ENCODE measurements at regions not wholly inside any gene's neighbourhood (a gene's known extent, or its start where the extent isn't known, plus 50 kb on each side); places are given as distances from the start of the nearest gene placed in this dataset.

DNA sequence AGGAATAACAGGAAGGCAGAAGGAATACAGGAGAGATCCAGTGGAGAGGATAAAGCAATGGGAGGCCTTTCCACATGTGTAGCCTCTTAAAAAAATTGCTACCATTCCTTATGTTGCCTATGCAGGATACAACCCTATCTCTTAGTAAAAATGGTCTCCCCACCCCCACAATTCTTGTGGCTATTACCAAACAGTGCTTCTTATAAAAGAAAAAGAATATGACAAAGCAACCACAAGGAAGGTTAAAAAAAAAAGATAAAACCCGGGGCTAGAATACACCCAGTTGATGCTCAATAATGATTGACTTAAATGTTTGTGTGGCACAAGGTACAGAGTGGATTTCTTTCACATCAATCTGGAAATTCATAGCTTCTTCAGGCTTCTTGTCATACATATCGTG is 250.9 kb downstream of the HIVEP2 start:
- H3K27me3 Mint-ChIP-seq, result no peaks in the 10 kb centered on the region
- no peaks in the 10 kb centered on the region for H3K9me3 Mint-ChIP-seq
- H3K27ac Mint-ChIP-seq, result no peak overlapping the region
- peaks cover 11% of the 10 kb centered on the region for H3K4me1 Mint-ChIP-seq
- no peak for DNase-seq (ENCODE audit: low spot score in 2 of 2)
- no peaks in the 10 kb centered on the region for H3K36me3 Mint-ChIP-seq
- no peak overlapping the region for H3K4me3 Mint-ChIP-seq
- ATAC-seq (ENCODE audit: low read depth), result no peak

DNA sequence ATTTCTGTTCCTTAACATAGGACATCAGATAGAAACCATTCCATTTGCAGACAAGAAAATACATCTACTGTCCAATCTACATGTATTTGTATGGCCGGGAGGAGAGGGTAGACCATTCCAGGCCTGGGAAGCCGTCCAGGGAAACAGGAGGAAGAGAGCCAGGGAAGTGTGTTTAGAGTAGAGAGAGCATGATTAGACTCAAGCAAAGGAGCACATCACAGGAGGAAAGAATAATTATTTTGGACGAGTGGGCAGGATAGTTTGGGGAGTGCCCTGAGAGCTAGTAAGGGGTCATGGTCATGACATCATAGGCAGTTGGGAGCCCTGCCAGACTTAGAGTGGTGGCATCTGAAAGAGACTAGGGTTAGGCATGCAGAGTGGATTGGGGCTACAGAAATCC is 250.0 kb downstream of the HIVEP2 start:
- ATAC-seq (ENCODE audit: low read depth), result no peak
- Mint-ChIP-seq H3K4me3 (no peak overlapping the region), H3K9me3 (no peaks in the 10 kb centered on the region), H3K27me3 (no peaks in the 10 kb centered on the region), H3K27ac (no peak overlapping the region), H3K4me1 (peaks cover 18% of the 10 kb centered on the region), H3K36me3 (no peaks in the 10 kb centered on the region)
- DNase-seq (ENCODE audit: low spot score in 2 of 2), result no peak

- no peaks in the 10 kb centered on the region for H3K9me3 Mint-ChIP-seq
- DNase-seq (ENCODE audit: low spot score in 2 of 2) (no peak), ATAC-seq (ENCODE audit: low read depth) (no peak)
- H3K4me3 Mint-ChIP-seq, result no peak overlapping the region
- peaks cover 21% of the 10 kb centered on the region for H3K4me1 Mint-ChIP-seq
- no peaks in the 10 kb centered on the region for H3K36me3 Mint-ChIP-seq
- H3K27me3 Mint-ChIP-seq, result no peaks in the 10 kb centered on the region
- H3K27ac Mint-ChIP-seq, result no peak overlapping the region
Measured at GRCh38 chr6:142696123-142697000, 248.6 kb downstream of the HIVEP2 start.

DNA sequence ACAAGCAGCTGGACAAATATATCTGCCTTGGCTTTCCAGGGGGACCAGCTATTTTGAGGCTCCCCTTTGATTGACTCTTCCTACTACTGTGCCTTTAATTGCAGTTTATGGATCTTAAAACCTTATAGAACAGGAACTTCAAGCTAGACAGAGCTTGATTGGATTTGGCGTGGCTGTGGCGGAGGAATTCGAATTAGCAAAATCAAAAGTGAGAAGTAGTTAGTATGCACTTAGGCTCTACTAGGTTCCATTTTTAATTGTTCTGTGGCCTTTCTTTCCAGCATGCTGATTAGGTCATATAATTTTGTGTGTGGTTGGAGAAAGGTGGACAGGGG is 248.0 kb downstream of the HIVEP2 start:
- H3K4me3 Mint-ChIP-seq, result no peak overlapping the region
- no peaks in the 10 kb centered on the region for H3K9me3 Mint-ChIP-seq
- no peak for ATAC-seq (ENCODE audit: low read depth)
- H3K27ac Mint-ChIP-seq, result no peak overlapping the region
- H3K27me3 Mint-ChIP-seq, result no peaks in the 10 kb centered on the region
- H3K4me1 Mint-ChIP-seq, result peaks cover 21% of the 10 kb centered on the region
- DNase-seq (ENCODE audit: low spot score in 2 of 2), result no peak
- H3K36me3 Mint-ChIP-seq, result no peaks in the 10 kb centered on the region

DNA sequence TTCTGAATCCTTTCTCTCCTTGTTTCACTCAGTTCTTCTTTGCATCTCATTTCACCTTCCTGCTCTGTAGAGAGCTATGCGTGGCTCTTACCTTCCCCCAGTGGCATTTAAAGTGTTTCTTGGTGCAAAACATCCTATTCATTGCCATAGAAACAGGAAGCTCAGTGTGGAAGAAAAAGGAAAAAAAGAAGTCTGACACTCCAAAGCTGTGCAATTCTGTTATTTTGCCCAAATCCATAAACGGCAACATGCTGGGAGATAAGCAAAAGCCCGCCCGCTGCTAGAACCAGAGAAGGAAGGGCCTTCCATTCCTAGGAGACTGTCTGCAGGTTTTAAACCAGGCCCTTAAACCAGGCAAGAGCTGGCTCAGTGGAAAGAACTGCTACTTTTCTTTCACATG is 247.1 kb downstream of the HIVEP2 start:
- Mint-ChIP-seq H3K9me3 (no peaks in the 10 kb centered on the region), H3K36me3 (no peaks in the 10 kb centered on the region), H3K27me3 (no peaks in the 10 kb centered on the region), H3K27ac (no peak overlapping the region), H3K4me1 (peaks cover 26% of the 10 kb centered on the region), H3K4me3 (no peak overlapping the region)
- ATAC-seq (ENCODE audit: low read depth), result no peak
- DNase-seq (ENCODE audit: low spot score in 2 of 2), result no peak

GRCh38 chr6:142698751-142699150 is 246.2 kb downstream of the HIVEP2 start:
- Mint-ChIP-seq H3K27me3 (no peaks in the 10 kb centered on the region), H3K4me3 (no peak overlapping the region), H3K27ac (no peak overlapping the region), H3K36me3 (no peaks in the 10 kb centered on the region), H3K9me3 (no peaks in the 10 kb centered on the region), H3K4me1 (peaks cover 25% of the 10 kb centered on the region)
- ATAC-seq (ENCODE audit: low read depth) (no peak), DNase-seq (ENCODE audit: low spot score in 2 of 2) (no peak)

DNA sequence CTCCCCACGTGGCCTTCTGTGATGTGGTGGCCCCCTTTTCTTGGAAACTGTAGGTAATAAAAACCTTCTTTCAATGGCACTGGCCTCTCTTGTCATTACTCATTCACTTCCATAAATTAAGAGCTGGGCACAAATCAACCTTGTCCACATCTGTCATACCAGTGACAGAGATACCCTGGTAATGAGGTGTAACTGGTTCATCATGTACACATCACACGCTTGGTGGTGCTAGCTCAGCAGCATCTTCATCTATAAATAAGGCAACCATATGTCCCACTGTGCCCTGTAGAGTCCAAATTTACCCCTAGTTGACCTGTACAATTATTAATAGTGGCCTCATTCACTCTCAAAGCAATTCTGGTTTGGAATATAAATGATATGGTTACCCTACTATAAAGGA is 245.6 kb downstream of the HIVEP2 start:
- H3K27ac Mint-ChIP-seq, result peak overlapping the region; percentile 4
- ATAC-seq (ENCODE audit: low read depth), result no peak

DNA sequence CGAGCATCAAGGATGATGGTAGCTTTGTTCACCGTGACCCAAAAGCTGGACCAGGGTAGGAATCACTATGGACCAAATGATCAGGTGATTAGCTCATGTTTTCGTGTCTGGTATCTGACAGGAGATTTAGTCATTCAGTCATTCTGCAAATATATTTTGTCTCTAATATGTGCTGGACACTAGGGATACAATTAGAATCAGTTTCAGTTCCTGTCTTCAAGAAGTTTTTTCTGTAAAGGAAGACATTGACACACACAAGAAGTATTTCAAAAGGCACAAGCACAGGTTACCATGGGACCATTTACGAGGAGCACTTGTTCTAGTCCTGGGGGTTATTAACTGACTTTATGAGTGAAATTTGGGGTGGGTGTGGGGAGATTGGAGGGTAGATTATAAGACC is 244.9 kb downstream of the HIVEP2 start:
- H3K36me3 Mint-ChIP-seq, result no peaks in the 10 kb centered on the region
- H3K27ac Mint-ChIP-seq, result peak overlapping the region; percentile 4
- peaks cover 25% of the 10 kb centered on the region for H3K4me1 Mint-ChIP-seq
- peak; percentile 71 for ATAC-seq (ENCODE audit: low read depth)
- no peak overlapping the region for H3K4me3 Mint-ChIP-seq
- H3K27me3 Mint-ChIP-seq, result no peaks in the 10 kb centered on the region
- DNase-seq (ENCODE audit: low spot score in 2 of 2), result no peak
- no peaks in the 10 kb centered on the region for H3K9me3 Mint-ChIP-seq

More for the DNA sequence above, 245.6 kb downstream of the HIVEP2 start:
- Mint-ChIP-seq H3K27me3 (no peaks in the 10 kb centered on the region), H3K4me3 (no peak overlapping the region), H3K4me1 (peaks cover 25% of the 10 kb centered on the region), H3K36me3 (no peaks in the 10 kb centered on the region), H3K9me3 (no peaks in the 10 kb centered on the region)
- DNase-seq (ENCODE audit: low spot score in 2 of 2), result no peak

DNA sequence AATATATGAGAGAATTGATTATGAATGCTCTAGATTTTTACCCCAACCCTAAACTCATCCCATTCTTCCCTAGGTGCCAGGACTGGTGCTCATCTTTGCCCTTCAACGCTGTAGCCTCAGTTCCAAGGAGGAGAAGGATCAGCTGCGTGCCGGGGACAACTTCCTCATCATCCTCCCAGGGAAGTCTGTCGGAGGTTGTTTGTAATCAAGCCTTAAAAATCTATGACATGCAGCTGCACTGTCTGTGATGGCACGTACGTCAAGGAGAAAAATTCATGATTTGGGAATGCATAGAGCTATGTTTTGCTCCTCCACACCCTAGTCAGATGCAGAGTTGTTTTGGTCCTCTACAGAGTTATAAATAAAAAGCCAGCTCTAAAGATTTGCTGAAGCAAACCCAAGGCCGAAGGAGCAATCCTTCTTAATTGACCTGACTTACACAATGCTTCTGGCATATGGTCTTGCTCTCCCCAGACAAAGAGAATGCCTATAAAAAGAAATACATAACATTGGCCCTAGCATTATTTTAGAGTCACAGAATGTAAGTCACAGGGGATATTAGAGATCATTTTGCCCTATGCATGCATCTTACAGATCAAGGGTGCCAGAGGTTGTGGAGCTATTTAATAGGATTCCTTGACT is 244.2 kb downstream of the HIVEP2 start:
- peaks cover 30% of the 10 kb centered on the region for H3K4me1 Mint-ChIP-seq
- H3K4me3 Mint-ChIP-seq, result no peak overlapping the region

More for the DNA sequence above, 244.2 kb downstream of the HIVEP2 start:
- Mint-ChIP-seq H3K27me3 (no peaks in the 10 kb centered on the region), H3K9me3 (no peaks in the 10 kb centered on the region), H3K27ac (no peak overlapping the region), H3K36me3 (no peaks in the 10 kb centered on the region)
- no peak for ATAC-seq (ENCODE audit: low read depth)
- no peak for DNase-seq (ENCODE audit: low spot score in 2 of 2)
